ENCODE measurements at regions not wholly inside any gene's neighbourhood (a gene's known extent, or its start where the extent isn't known, plus 50 kb on each side); places are given as distances from the start of the nearest gene placed in this dataset.
"Not testable (repeated sequence)": the region's sequence is repeated elsewhere in the genome, so short reads cannot be mapped to it uniquely, and the experiment has no call there.

DNA sequence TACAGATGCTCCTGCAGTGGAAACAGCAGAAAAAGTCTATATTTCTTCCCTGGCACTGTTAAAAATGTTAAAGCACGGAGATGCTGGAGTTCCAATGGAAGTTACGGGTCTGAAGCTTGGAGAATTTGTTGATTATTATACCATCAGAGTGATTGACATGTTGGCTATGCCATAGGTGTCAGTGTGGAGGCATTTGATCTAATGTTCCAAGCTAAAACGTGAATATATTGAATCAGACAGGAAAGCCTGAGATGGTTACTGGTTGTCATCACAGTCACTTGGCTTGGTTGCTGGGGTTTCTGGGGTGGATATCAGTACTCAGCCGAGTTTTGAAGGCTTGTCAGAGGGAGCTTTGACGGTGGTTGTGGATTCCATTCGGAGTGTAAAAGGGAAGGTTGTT lies 262.9 kb upstream of the CNTNAP5 start:
- Mint-ChIP-seq H3K4me1 (no peaks in the 10 kb centered on the region), H3K4me3 (no peak overlapping the region), H3K9me3 (peaks cover 15% of the 10 kb centered on the region), H3K36me3 (ENCODE audit: insufficient read depth) (no peaks in the 10 kb centered on the region), H3K27me3 (no peaks in the 10 kb centered on the region), H3K27ac (ENCODE audit: low read depth) (no peak overlapping the region)
- DNase-seq (ENCODE audit: low spot score in 2 of 2) (no peak), ATAC-seq (replicated peaks; ENCODE audit: extremely low read depth, poor library complexity, severe bottlenecking) (no peak)

DNA sequence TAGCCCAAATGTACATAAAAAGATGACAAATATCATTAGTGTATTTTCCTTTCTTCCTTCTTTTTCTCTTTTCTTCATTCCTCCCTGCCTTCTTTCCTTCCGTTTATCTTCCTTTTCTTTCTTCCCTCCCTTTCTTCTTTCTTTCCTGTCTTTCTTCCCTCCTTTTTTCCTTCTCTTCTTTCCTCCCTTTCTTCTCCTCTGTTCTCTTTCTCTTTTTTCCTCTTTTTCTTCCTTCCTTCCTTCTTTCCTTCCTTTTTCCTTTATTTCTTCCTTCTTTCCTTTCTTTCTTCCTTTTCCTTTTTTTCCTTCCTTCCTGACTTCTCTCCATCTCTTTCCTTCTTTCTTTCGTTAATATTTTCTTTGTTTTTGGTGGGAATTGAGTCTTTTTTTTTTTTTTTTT lies 256.9 kb upstream of the CNTNAP5 start:
- Mint-ChIP-seq H3K4me3 (no peak overlapping the region), H3K36me3 (ENCODE audit: insufficient read depth) (no peaks in the 10 kb centered on the region), H3K9me3 (peaks cover 19% of the 10 kb centered on the region), H3K27me3 (no peaks in the 10 kb centered on the region), H3K27ac (ENCODE audit: low read depth) (no peak overlapping the region), H3K4me1 (no peaks in the 10 kb centered on the region)
- ATAC-seq (replicated peaks; ENCODE audit: extremely low read depth, poor library complexity, severe bottlenecking) = no peak
- DNase-seq (ENCODE audit: low spot score in 2 of 2) = no peak

DNA sequence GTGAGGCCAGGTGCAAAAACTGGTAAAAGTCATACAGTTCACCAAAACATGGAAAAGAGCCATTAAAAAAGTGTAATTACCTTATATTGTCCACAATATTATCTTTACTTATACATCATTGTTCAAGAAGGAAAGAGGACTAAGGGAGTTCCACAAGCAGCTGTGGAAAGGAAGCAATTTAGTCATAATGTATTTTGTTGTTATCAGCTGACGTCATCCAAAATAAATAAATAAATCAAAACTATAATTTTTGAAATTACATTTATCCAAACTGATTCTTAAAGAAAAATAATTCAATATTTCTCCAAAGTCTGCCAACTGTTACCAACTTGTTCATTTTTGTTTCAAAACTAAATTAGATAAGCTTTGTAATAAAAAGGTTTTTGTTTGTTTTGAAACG lies 256.1 kb upstream of the CNTNAP5 start:
- Mint-ChIP-seq H3K27me3 (no peaks in the 10 kb centered on the region), H3K36me3 (ENCODE audit: insufficient read depth) (no peaks in the 10 kb centered on the region), H3K9me3 (peaks cover 27% of the 10 kb centered on the region)

DNA sequence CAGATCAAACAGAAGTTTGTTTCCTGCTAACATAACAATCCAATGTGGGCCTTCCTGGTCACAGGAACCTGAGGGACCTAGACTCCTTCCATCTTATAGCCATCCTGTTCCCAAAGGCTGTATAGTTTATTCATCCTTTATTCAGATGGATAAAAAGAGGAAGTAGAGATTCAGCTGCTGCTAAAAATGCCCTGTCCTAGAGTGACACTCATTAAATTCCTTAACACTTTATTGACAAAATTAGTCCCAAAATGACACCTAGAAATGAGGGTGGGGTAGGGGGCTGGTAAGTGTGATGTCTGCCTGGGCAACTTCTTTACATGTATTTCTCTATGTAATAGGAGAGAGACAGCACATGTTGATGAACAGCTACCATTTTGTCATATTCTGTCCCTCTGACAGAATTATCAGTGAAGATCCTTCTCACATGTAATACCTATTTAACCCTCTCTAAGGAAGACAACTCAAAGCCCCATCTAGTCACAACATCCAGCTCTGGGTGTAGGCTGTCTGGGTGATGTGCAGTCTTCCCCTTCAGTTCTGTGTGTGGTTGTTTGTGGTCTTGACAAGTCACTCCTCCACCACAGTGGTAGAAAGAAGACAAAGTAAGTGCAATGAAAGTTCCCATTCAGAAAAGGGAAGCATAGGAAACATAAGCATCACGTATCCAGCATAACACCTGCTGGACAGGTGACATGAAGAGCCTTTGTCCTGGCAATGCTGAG lies 253.9 kb upstream of the CNTNAP5 start:
- no peak for ATAC-seq (replicated peaks; ENCODE audit: extremely low read depth, poor library complexity, severe bottlenecking)
- DNase-seq (ENCODE audit: low spot score in 2 of 2) = no peak
- Mint-ChIP-seq H3K4me3 (no peak overlapping the region), H3K36me3 (ENCODE audit: insufficient read depth) (no peaks in the 10 kb centered on the region), H3K27ac (ENCODE audit: low read depth) (no peak overlapping the region), H3K4me1 (no peaks in the 10 kb centered on the region), H3K27me3 (no peaks in the 10 kb centered on the region), H3K9me3 (peaks cover 25% of the 10 kb centered on the region)

More for the DNA sequence above, 256.1 kb upstream of the CNTNAP5 start:
- ATAC-seq (replicated peaks; ENCODE audit: extremely low read depth, poor library complexity, severe bottlenecking) = no peak
- no peak for DNase-seq (ENCODE audit: low spot score in 2 of 2)
- Mint-ChIP-seq H3K4me3 (no peak overlapping the region), H3K27ac (ENCODE audit: low read depth) (no peak overlapping the region), H3K4me1 (no peaks in the 10 kb centered on the region)

DNA sequence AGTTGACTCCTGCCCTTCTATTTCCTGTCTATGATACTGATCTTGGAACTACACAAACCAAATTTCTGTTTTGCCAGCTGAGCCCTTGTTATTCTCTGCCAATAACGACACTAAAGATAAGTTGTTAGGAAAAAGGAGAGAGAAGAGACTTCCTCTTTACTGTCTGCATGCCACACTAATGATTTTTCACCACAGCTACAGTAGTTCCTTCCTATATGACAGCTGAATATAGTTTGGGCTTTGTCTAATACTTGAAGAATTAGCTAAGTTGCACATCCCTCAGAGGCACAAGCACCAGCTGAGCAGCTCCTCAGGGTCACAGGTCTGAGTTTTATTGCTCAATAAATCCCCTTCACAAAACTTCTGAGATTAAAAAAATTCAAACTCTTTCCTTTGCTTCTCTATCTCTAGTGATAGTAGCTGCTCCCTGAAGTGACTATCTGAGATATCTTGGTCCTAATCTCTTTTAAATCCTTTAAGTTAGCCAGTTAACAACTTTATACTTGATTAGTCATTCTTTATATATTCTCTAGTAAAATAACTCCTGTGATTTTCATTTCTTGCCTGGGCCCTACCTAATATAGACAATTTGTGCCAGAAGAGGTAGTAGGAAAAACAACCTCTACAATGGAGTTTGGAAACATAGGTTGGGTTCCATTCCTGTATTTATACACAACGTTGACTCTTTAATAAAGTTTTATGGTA lies 253.0 kb upstream of the CNTNAP5 start:
- Mint-ChIP-seq H3K27ac (ENCODE audit: low read depth) (no peak overlapping the region), H3K4me1 (no peaks in the 10 kb centered on the region), H3K36me3 (ENCODE audit: insufficient read depth) (no peaks in the 10 kb centered on the region), H3K9me3 (peaks cover 25% of the 10 kb centered on the region), H3K4me3 (no peak overlapping the region), H3K27me3 (no peaks in the 10 kb centered on the region)
- DNase-seq (ENCODE audit: low spot score in 2 of 2) (no peak), ATAC-seq (replicated peaks; ENCODE audit: extremely low read depth, poor library complexity, severe bottlenecking) (no peak)

DNA sequence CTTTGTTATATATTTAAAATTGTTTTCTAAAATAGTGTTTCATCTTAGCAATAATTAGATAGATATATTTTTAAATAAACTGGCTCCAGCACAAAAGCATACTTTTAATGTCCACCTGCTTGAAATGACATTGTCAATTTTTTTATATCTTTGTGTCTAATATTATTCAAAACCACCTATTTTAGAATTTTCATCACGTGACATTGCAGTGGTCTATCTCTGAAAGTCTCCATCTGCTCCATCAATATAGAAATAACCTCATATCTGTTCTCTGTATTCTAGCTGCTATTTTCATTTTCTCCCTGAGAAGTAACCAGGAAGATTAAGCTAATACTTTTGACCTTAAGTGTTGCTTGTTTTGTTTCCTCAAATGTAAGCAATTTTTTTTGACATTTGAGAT lies 248.0 kb upstream of the CNTNAP5 start:
- ATAC-seq (replicated peaks; ENCODE audit: extremely low read depth, poor library complexity, severe bottlenecking) (no peak), DNase-seq (ENCODE audit: low spot score in 2 of 2) (no peak)
- no peak overlapping the region for H3K27ac Mint-ChIP-seq (ENCODE audit: low read depth)
- no peaks in the 10 kb centered on the region for H3K27me3 Mint-ChIP-seq
- peaks cover 2% of the 10 kb centered on the region for H3K36me3 Mint-ChIP-seq (ENCODE audit: insufficient read depth)
- peaks cover 31% of the 10 kb centered on the region for H3K9me3 Mint-ChIP-seq
- H3K4me1 Mint-ChIP-seq = no peaks in the 10 kb centered on the region
- H3K4me3 Mint-ChIP-seq = no peak overlapping the region

DNA sequence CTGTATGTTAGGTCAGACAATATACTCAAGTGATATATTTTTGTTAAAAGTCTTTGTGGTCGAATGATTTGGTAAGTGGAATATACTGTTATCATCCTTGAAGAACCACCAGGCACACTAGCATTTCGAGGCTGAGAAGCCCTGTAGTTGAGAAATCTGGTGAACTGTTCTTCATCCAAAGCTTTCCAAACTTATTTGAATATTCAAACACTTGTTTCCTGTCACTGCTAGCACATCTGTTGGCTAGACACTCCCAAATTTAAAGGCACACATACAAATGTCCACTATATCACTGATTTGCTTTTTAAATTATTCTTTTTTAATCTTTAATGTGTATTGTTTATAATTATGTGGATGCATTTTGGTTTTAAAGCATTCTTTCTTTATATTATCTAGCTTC lies 241.9 kb upstream of the CNTNAP5 start:
- no peak for ATAC-seq (replicated peaks; ENCODE audit: extremely low read depth, poor library complexity, severe bottlenecking)
- Mint-ChIP-seq H3K36me3 (ENCODE audit: insufficient read depth) (peaks cover 1% of the 10 kb centered on the region), H3K9me3 (peaks cover 28% of the 10 kb centered on the region), H3K4me3 (no peak overlapping the region), H3K27ac (ENCODE audit: low read depth) (no peak overlapping the region), H3K4me1 (no peaks in the 10 kb centered on the region), H3K27me3 (no peaks in the 10 kb centered on the region)
- no peak for DNase-seq (ENCODE audit: low spot score in 2 of 2)

DNA sequence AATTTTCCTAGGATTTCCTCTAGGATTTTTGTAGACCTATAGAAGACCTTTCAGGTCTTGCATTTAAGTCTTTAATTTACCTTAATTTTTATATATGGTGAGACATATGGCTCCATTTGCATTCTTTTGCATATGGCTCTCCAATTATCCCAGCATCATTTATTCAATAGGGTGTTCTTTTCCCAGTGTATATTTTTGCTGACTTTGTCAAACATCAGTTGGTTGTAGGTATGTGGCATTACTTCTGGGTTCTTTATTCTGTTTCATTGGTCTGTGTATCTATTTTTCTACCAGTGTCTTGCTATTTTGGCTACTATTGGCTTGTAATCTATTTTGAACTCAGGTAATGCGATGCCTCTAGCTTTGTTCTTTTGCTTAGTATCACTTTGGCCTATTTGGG lies 239.8 kb upstream of the CNTNAP5 start:
- peaks cover 1% of the 10 kb centered on the region for H3K36me3 Mint-ChIP-seq (ENCODE audit: insufficient read depth)
- H3K27me3 Mint-ChIP-seq = no peaks in the 10 kb centered on the region
- no peaks in the 10 kb centered on the region for H3K4me1 Mint-ChIP-seq
- H3K27ac Mint-ChIP-seq (ENCODE audit: low read depth) = no peak overlapping the region
- ATAC-seq (replicated peaks; ENCODE audit: extremely low read depth, poor library complexity, severe bottlenecking) (no peak), DNase-seq (ENCODE audit: low spot score in 2 of 2) (no peak)
- peaks cover 13% of the 10 kb centered on the region for H3K9me3 Mint-ChIP-seq
- no peak overlapping the region for H3K4me3 Mint-ChIP-seq

DNA sequence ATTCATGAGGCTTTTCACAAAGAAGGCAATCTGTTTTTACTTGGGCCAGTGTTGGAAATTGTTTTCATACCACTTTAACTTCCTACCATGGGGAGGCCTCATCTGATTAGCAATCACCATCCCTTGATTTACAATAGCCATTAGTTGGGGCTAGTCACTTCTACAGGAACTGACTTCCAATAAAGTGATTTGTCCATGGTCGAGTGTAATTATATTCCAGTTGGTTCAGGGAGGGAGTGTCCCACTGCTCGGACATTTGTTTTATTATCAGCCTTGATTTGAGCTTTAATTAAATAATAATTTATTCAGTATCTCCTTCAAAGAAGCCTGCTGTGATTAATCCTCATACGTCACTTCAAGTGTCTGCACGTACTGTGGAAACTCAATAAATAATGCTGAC lies 233.9 kb upstream of the CNTNAP5 start:
- no peaks in the 10 kb centered on the region for H3K4me1 Mint-ChIP-seq
- no peak overlapping the region for H3K4me3 Mint-ChIP-seq
- DNase-seq (ENCODE audit: low spot score in 2 of 2) = no peak
- peaks cover 27% of the 10 kb centered on the region for H3K9me3 Mint-ChIP-seq
- no peaks in the 10 kb centered on the region for H3K27me3 Mint-ChIP-seq
- peaks cover 1% of the 10 kb centered on the region for H3K36me3 Mint-ChIP-seq (ENCODE audit: insufficient read depth)
- no peak for ATAC-seq (replicated peaks; ENCODE audit: extremely low read depth, poor library complexity, severe bottlenecking)
- H3K27ac Mint-ChIP-seq (ENCODE audit: low read depth) = no peak overlapping the region

DNA sequence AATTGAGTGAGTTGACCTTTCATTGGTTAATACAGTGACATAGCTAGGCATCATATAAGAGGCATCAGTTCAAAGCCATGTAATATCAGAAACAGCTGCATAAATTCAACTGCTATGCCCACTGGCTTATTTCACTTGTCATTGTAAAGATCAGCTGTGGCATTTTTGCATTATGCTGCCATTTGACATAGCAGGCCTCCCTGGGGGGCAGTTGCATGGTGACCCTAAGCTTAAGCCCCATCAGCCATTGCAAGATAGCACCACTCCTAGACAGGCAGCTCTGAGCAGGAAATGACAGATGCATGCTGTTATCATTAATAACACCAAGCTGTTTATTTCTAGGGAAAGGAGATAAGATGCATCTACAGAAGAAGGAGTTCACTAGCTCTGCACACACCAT lies 233.4 kb upstream of the CNTNAP5 start:
- H3K4me1 Mint-ChIP-seq = no peaks in the 10 kb centered on the region
- no peak overlapping the region for H3K27ac Mint-ChIP-seq (ENCODE audit: low read depth)
- H3K36me3 Mint-ChIP-seq (ENCODE audit: insufficient read depth) = peaks cover 1% of the 10 kb centered on the region
- H3K27me3 Mint-ChIP-seq = no peaks in the 10 kb centered on the region
- ATAC-seq (replicated peaks; ENCODE audit: extremely low read depth, poor library complexity, severe bottlenecking) (no peak), DNase-seq (ENCODE audit: low spot score in 2 of 2) (no peak)
- no peak overlapping the region for H3K4me3 Mint-ChIP-seq
- H3K9me3 Mint-ChIP-seq = peaks cover 23% of the 10 kb centered on the region

DNA sequence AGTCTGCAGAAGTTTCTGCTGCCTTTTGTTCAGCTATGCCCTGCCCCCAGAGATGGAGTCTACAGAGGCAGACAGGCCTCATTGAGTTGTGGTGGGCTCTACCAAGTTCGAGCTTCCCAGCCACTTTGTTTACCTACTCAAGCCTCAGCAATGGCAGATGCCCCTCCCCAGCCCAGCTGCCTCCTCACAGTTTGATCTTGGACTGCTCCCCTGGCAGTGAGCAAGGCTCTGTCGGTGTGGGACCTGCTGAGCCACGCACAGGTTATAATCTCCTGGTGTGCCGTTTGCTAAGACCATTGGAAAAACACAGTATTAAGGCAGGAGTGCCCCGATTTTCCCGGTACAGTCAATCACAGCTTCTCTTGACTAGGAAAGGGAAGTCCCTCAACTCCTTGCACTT lies 221.0 kb upstream of the CNTNAP5 start:
- not testable (repeated sequence) for H3K4me3 Mint-ChIP-seq; DNase-seq (ENCODE audit: low spot score in 2 of 2); H3K27ac Mint-ChIP-seq (ENCODE audit: low read depth); H3K4me1 Mint-ChIP-seq; H3K27me3 Mint-ChIP-seq; ATAC-seq (replicated peaks; ENCODE audit: extremely low read depth, poor library complexity, severe bottlenecking); H3K36me3 Mint-ChIP-seq (ENCODE audit: insufficient read depth)
- peaks cover 53% of the 10 kb centered on the region for H3K9me3 Mint-ChIP-seq

DNA sequence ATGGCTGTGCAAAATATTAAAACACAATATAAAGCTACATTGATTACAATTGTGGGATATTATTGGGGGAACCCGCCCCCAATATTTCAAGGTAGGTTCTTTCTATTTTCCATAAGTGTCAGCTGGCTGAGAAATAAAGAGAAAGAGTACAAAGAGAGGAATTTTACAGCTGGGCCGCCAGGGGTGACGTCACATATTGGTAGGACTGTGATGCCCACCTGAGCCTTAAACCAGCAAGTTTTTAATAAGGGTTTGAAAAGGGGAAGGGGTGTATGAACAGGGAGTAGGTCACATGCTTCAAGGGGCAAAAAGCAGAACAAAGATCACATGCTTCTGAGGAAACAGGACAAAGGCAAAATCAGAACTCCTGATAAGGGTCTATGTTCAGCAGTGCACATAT lies 219.3 kb upstream of the CNTNAP5 start:
- H3K9me3 Mint-ChIP-seq = peaks cover 53% of the 10 kb centered on the region
- not testable (repeated sequence) for H3K4me3 Mint-ChIP-seq; DNase-seq (ENCODE audit: low spot score in 2 of 2)

DNA sequence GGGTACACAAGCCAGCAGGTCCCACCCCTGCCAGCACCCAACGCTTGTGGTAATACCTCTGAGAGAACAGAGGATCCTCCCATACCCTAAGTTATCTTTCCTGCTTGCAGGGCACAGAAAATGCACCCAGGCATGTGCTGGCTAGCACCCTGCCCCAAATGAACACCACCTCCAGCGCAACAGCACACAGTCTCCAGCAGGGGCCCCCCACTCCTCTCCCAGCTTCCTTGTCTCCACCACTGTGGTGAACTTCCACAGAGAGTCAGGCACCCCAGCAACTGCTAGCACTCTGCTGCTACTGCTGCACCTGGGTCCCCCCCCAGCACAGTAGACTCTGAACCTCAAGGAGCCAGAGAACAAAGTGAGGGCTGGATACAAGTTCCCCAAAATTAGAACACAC lies 216.8 kb upstream of the CNTNAP5 start:
- no peaks in the 10 kb centered on the region for H3K27me3 Mint-ChIP-seq
- peaks cover 38% of the 10 kb centered on the region for H3K9me3 Mint-ChIP-seq
- DNase-seq (ENCODE audit: low spot score in 2 of 2) (no peak), ATAC-seq (replicated peaks; ENCODE audit: extremely low read depth, poor library complexity, severe bottlenecking) (no peak)
- no peaks in the 10 kb centered on the region for H3K4me1 Mint-ChIP-seq
- no peaks in the 10 kb centered on the region for H3K36me3 Mint-ChIP-seq (ENCODE audit: insufficient read depth)
- no peak overlapping the region for H3K4me3 Mint-ChIP-seq
- no peak overlapping the region for H3K27ac Mint-ChIP-seq (ENCODE audit: low read depth)

More for the DNA sequence above, 219.3 kb upstream of the CNTNAP5 start:
- not testable (repeated sequence) for H3K27ac Mint-ChIP-seq (ENCODE audit: low read depth); H3K36me3 Mint-ChIP-seq (ENCODE audit: insufficient read depth); ATAC-seq (replicated peaks; ENCODE audit: extremely low read depth, poor library complexity, severe bottlenecking); H3K4me1 Mint-ChIP-seq; H3K27me3 Mint-ChIP-seq
